Kidney capillary endothelial cell (primary cell): ENCODE measurements at regions not wholly inside any gene's neighbourhood (a gene's known extent, or its start where the extent isn't known, plus 50 kb on each side); places are given as distances from the start of the nearest gene placed in this dataset.
"Not testable (repeated sequence)": the region's sequence is repeated elsewhere in the genome, so short reads cannot be mapped to it uniquely, and the experiment has no call there.

Source experiments
- DNase-seq: peaks from one replicate; pipeline ENCODE4 v3.0.0-alpha.2; 2018; ENCODE audit warnings: low spot score

DNA sequence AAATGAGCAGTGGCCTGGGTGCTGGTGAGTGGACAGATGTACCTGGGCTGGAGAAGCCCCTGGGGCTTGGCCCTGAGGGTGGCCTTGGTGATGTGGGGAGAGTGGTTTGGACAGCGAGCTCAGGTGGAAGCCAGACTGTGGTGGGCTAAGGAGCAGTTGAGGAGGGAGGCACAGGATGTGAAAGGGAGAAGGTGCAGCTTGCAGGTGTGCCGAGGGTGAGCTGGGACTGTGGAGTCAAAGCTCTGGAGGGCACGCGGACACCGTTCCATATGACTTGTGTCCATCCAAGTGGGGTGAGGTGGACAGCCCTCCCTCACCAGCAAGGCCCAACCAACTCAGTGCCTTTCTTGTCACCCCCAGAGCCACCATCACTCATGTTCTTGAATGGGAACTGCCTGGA is 170.8 kb upstream of the ZNF267 start:
- no peak for DNase-seq

DNA sequence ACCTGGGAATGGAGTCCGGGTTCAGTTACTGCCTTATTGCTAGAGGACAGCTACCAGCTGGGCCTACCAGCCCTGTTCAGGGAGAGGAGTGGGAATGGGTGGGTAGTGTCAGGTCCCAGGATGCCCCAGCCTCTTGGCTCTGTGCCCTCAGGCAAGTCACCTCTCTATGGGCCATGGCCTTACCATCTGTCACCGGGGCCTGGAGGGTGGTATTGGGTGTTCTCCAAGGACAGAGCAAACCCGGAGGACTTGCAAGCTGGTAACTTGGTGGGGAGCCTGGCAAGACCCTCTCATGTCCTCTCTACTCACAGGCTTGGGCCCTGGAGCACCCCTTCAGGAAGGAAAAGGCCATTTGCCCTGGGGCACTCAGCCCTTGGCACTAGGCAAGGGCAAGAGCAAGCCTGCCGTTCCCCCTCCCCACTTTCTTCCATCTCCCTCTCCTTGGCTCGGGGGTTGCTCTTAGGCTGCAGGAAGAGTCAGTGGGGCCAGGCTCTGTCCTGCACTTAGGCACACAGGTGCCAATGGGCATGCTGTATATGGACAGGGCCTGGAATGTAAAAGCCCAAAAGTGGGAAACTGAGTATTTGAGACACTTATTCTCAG is 170.0 kb upstream of the ZNF267 start:
- DNase-seq: no peak

DNA sequence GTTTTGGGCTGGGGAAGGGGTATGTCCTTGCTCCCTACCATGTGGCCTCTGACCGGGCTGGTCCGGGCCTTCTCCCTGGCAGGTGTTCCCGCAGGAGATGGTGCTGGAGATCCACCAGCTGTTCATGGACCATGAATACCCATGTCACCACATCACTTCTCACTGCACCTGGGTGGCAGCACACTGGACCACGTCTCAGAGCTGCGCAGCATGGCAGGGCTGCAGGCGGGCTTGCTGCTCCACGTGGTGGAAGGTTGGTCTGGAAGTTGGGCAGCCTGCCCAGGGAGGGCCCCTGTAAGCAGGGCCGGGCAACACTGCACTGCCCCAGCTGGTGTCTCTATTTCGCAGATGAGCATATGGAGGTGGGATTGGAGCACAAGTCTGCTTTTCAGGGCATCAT is 169.5 kb upstream of the ZNF267 start:
- no peak for DNase-seq

DNA sequence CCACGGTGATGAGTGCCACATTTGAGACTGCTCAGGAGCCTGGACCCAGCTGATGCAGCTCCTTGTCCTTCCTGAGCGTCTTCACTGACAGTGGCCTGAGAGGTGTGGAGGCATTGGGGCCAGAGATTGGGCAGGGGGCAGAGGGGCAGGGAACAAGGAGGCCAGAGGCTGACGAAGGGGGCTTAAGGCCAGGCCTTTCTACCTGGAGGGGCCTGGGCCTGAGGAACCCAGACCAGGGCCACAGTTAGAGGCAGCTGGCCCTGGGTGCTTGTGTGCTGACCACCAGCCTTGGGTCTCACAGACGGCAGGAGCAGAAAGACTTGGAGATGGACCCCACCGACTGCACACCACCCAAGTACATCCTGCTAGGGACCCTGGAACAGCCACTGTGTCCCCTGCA is 168.2 kb upstream of the ZNF267 start:
- DNase-seq: no peak

DNA sequence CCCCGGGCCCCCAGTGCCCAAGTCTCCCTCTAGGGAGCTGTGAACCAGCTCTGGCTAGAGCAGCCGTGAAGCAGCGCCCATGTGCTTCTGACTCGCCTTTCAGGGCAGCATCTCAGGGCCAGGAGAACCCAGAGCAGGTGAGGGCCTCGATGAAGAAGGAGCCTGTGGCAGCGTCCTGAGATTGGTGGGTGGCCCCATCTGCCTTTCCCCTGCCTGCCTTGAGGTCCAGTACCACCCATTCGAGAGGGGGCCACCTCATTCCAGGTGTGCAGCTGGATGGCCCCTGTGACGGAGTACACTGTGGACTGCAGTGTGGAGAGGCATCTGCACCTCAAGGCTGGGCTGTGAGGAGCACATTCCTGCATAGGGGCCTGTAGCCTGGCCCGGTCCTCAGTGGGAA is 167.3 kb upstream of the ZNF267 start:
- no peak for DNase-seq

DNA sequence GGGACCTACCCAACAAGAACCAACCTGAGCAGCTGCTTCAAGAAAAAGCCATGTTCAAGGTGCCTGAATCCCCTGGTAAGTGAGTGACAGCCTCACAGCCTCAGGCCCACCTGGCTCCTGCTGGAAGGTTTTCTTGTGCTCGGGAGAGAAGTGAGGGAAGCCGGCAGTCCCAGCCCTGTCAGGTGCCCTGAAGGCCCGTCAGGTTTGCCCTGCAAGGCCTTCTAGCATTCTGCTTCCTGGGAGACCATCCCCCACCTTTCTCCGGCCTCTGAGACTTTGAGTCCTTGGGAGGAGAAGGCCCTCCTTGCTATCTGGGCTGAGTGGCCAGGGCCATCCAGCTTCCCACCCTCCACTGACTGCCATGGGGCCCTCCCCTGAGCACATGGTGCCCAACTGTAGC is 166.7 kb upstream of the ZNF267 start:
- no peak for DNase-seq

DNA sequence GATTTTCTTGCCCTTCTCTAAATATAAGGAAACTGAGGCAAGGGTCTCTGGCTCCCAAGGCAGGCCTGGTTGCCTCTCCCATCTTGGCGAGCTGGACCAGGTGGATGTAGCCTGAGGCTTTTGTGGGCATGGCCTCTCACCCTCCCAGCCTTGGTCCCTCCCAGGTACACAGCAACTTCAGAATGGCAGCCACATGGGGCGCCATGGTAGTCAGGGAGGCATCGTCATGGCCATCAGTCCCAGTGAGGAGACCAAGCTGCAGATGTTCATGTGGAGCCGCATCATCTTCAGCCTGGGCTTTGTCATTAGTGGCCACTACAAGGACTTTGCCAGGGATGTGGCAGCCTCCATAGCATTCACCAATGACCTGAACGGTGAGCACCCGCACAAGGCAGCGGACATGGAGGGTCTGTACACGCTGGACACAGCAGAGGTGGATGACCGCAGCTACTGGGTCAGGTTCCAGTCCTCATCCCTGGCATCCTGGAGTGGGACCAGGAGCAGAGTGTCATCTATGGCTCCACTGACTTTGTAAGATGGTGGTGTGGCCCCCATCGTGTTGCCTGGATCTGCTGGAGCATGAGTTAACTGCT is 165.8 kb upstream of the ZNF267 start:
- DNase-seq: no peak

DNA sequence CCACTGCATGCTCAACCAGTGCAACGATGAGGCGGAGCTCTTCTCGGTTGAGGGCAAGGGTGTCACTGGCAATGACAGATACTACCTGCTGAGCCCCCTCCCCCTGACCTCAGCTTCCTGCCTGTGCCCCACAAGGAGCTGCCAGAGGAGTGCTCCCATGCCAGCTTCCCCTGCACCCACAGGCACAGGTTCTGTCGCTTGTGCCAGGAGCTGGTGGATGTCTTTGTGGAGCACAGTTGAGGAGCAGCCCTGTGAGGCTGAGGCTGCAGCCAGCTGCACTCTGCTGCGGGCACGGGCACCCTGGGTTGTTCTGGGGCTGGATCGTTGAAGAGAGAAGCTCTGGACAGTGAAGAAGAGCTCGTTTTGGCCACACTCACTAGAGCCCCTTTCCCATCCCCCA is 165.3 kb upstream of the ZNF267 start:
- DNase-seq: no peak

DNA sequence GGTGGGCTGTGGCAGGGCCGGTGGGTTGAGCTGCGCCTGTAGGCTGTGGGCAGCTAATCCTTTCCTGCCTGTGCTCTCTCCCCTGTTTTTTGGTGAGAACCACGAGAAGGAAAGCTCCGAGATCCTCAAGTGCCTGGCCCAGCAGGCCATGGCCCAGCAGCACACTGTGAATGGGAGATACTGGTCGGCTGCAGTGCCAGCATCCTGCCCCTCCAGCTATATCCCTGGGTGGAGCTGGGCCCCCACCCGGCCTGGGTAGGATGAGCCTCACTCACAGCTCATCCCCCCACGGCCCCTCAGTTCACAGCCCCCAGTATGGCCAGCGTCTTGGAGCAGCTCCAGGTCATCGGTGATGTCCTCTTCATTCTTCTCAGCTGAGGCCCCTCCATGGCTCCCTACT is 164.4 kb upstream of the ZNF267 start:
- no peak for DNase-seq

DNA sequence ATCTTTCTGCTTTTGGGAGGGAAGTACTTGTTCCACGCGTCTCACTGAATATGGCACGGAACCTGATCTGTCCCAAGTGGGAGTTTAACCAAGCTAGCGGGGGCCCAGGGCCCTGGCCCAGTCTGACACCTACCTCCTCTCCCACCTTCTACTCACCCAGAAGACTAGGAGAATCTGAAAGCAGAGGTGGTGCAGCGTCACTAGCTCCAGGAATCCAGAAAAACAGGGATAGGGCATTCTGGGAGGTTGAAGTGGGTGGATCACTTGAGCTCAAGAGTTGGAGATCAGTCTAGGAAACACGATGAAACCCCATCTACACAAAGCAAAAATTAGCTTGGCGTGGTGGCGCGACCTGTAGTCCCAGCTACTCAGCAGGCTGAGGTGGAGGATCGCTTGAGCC is 163.5 kb upstream of the ZNF267 start:
- no peak for DNase-seq

DNA sequence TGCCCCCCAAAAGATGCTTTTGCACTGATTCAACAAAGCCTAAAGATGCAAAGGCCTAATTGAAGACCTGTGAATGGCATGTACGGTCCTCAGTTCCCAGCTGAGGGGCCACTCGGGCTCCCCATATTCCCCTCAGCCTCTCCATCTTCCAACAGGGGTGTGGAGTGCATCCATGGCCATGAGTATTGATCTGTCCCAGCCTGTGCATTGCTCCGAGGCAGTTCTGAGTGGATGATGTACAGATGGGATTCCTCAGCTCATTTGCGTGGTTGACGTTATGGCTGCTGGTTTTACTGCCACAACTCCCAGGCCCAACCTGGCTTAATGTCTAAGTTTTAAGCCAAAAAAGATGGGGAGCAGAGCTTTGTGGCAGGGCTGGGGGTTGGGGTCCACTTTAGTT is 162.7 kb upstream of the ZNF267 start:
- no peak for DNase-seq

DNA sequence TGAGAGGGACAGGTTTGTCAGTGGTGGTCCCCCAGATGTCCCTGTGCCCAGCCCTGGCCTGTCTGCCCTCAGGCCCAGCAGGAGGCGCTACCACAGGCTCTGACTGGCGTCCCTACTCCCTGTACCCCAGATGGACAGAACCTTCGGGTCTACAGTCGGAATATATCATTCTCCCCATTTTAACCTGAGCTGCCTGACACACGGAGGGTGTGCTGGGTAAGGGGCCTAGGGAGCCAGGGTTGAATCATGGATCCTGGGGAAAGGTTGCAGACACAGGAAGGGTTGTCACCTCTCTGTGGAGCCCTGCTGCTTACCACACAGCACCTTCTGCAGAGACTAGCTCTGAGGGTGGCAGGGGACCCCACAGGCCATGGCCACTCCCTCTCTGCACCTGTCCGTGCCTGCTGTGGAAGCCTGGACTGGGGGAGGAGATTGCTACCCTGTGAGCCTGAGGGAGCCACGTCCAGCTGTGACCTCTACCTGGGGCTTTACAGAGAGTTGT is 162.2 kb upstream of the ZNF267 start:
- no peak for DNase-seq

DNA sequence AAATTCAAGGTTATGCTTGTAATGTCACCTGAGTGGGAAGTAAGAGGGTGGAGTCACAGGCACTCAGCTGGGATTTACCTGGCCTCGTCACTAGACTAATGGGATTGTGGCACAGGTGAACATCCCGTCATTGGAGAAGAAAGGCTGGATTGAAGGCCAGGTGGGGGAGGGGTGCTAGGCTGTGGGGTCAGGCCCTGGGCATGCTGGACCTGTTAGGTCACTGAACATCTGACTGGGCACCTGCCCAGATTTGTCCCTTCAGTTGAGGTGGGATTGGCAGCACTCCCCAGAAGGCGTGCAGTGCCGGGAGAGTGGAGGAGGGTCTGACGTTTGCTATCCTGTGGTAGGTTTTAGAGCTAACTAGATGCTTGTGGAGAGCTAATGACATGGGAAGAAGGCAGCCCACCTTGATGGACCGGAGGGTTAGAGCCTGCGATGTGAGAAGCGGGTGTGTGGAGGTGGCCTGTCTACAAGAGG is 161.5 kb upstream of the ZNF267 start:
- no peak for DNase-seq

DNA sequence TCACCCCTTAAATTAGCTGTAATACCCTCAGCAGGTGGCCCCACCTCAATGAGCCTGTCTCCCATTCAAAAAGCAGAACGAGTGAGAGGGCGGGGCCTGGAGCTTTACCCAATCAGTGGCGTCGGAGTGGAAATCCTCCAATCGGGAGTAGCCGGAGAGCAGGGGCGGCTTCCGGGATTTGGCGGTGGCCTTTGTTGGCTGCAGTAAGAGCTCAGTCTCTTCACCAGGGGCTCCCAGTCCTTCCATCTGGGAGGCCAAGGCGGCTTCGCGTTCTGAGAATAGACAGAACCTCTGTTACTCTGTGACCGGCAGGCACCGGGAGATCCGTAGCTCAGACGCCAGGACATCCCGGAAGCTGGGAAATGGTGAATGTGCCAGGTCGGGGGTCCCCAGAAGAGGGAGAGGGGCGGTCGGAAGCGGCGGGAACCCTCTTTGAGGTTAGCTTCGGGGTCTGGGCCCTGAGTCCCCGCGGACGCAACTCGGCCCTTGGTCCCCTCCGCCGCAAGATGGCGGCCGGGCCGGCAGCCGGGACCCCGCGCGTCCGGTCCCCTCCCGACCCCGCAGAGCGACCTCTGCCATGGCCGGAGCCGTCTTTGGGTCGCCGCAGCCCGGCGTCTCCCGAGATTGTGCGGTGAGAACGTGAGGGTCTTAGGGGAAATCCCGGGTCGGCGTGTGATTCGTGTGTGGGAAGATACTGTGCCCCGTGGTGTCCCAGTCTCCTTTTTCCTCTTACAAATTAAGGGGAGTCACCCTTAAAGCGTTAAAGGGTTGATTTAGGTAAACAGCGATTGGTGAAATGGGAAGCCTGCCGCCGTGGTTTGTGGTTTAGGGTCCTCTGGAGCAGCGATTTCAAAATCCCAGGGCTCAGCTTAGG is 160.3 kb upstream of the ZNF267 start:
- DNase-seq: peak; percentile 85

DNA sequence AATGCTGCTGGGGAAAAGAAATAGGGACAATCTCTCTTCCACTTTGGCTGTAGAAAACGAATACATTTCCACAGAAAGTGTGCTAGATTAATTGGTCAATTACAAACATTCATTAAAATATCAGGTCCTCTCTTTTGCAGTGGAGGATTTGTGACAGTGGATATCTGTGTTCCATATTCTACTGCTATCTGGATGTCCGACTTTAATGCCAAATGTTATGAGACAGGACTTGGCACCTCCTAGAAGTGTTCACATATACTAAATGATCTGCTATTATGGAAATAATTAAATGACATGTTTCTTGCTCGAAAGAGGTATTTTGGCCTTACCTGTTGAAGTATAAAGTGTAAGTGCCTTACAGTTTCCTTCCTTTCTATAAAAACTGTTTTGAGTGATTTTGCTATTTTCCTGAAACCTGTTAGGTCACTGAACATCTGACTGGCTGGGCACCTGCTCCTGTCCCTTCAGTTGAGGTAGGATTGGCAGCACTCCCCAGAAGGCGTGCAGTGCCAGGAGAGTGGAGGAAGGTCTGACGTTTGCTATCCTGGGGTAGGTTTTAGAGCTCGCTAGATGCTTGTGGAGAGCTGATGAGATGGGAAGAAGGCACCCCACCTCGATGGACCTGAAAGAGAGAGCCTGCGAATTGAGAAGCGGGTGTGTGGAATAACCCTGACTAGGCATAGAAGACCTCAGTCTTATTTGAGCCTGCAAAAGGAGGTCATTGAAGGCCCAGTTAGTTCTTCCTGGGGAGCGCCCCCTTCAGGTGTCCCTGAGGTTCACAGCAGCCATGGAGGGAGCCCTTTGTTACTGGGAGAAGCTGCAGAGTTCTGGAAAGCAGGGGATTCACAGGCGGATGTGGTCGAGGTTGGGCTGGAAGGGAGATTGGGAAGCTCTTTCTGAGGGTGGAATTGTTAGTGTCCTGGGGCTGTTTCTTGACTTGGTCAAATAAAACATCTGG is 159.4 kb upstream of the ZNF267 start:
- DNase-seq: no peak

DNA sequence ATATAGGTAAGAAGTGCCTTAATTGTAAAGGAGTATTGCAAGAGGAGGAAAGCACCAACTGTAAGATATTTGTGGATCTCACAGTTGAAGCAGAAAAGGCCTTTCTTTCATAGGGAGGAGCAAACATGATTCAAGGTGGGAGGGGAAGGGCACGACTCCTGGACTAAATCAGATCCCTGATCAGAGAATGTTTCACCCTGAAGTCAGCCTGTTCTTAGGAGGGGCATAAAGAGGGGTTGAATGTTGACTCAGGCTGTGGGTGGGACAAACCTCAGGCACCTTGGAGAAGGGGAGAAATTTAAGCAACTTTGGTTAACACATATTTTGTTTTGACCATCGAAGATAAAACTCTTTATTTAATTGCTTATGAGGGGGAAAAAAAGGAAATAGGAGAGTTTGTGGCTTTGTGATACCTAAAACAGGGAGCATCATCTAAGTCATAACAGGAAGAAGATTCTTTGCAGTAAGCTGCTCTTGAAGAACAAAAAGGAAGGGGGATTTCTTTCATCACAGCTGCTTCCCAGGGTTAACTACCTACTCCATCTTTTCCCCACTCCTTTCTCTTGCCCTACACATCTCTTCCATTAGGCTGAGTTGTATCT is 158.6 kb upstream of the ZNF267 start:
- no peak for DNase-seq

DNA sequence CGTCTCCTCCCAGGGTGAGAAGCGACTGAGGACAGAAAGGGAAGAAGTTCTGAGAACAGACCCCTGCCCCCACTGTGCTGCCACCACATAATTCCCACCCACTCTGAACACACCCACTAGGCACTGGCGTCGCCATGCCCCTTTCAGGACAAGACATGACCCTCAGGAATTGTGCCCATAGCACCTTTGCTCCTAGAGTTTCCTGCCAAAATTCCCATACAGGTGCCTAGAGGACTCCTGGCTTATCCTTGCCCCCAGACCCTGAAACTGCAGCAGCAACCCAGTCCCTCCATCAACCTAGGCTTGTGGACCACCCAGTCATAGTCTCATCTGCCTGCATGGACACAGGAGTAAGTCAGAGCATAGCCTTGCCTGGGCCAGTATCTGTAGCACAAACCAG is 157.7 kb upstream of the ZNF267 start:
- no peak for DNase-seq

DNA sequence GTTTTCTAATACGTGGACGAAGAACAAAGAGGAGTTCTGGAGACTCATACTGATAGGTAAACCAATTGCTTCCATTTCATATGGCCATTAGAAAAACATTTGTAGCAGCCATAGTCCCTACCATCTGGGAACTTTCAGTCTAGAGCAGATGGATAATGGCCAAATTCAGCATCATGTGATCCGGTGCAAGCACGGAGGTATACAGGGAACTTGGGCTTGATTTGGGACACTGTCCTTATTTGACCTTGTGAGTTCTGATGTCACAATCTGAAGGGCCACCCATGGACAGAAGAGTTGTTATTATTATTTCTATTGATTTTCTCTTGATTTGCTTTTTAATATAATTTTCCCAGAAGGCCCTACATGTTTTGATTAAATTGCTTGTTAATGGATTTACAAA is 154.6 kb upstream of the ZNF267 start:
- no peak for DNase-seq

DNA sequence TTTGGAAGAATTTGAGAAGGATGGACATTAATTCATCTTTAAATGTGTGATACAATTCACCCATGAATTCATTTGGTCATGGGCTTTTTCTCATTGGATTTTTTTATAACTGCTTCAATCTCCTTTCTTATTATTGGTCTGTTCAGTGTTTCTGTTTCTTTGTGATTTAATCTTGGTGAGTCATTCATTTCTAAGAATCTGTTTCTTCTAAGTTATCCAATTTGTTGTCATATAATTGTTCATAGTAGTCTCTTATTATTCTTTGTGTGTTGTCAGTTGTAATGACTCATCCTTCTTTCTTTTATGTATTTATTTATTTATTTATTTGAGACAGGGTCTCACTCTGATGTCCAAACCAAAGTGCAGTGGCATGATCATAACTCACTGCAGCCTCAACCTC is 146.1 kb upstream of the ZNF267 start:
- DNase-seq: no peak

DNA sequence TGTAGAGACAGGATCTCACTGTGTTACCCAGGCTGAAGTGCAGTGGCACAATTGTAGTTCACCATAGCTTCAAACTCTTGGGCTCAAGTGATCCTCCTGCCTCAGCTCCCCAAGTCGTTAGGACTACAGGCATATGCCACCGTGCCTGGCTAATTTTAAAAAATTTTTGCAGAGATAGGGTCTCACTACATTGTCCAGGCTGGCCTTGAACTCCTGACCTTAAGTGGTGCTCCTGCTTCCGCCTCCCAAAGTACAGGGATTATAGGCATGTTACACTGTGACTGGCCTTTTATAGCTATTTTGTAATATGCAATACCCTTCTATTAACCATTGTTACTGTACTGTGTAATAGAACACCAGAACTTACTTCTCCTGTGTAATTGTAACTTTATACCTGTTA is 139.3 kb upstream of the ZNF267 start:
- DNase-seq: no peak

DNA sequence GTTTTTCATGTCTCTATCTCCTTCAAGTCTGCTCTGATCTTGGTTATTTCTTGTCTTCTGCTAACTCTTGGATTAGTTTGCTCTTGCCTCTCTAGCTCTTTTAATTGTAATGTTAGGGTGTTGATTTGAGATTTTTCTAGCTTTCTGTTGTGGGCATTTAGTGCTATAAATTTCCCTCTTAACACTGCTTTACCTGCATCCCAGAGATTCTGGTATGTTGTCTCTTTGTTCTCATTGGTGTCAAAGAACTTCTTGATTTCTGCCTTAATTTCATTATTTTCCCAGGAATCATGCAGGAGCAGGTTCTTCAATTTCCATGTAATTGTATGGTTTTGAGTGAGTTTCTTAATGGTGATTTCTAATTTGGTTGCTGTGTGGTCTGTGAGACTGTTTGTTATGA is 128.5 kb upstream of the ZNF267 start:
- DNase-seq: not testable (repeated sequence)

DNA sequence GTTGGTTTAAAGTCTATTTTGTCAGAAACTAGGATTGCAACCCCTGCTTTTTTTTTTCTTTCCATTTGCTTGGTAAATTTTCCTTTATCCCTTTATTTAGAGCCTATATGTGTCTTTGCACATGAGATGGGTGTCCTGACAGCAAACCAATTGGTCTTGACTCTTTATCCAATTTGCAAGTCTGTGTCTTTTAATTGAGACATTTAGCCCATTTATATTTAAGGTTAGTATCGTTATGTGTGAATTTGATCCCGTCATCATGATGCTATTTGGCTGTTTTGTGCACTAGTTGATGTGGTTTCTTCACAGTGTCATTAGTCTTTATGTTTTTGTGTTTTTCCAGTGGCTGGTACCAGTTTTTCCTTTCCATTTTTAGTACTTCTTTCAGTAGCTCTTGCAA is 127.7 kb upstream of the ZNF267 start:
- no peak for DNase-seq
